ENCODE measurements at regions not wholly inside any gene's neighbourhood (a gene's known extent, or its start where the extent isn't known, plus 50 kb on each side); places are given as distances from the start of the nearest gene placed in this dataset.

DNA sequence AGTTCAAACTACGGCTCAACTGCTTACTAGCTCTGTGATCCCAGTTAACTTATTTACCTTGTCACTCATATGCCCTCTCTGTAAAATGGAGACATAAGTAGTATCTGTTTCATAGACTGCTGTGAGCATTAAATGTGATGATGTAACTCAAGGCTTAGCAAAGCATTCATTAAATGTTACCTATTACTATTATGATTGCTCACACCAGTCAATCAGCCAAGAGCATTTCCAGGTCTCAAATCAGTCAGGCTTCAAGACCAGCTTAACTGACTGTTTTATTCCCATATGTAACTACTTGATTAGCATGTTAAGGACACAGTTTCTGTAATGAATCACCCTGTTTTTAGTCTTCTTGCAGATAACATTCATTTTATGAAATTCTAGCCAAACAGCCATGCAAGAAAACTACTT is 413.3 kb downstream of the MLLT3 start:
- Histone ChIP-seq H3K18ac (ENCODE audit: low read depth, low read length) (no peak overlapping the region), H3K27ac (ENCODE audit: insufficient read depth, low read length) (no peak overlapping the region), H2BK120ac (ENCODE audit: low read depth, low read length) (no peak overlapping the region), H3K56ac (ENCODE audit: extremely low read depth, insufficient read depth, low read length) (no peak overlapping the region), H3K4me1 (ENCODE audit: control insufficient read depth, insufficient read depth, low read length) (no peaks in the 10 kb centered on the region), H2BK20ac (ENCODE audit: low read depth, low read length) (no peak overlapping the region), H2BK5ac (ENCODE audit: low read depth, low read length, poor library complexity, severe bottlenecking) (no peak overlapping the region), H3K9me1 (ENCODE audit: insufficient read depth, low read length) (no peaks in the 10 kb centered on the region), H3K23ac (ENCODE audit: low read depth, low read length) (no peak overlapping the region), H2AK5ac (ENCODE audit: low read depth, low read length) (no peak overlapping the region), H3K79me1 (ENCODE audit: low read depth in 1 of 2, low read length in 2 of 2) (no peaks in the 10 kb centered on the region), H3K9me3 (ENCODE audit: control insufficient read depth, insufficient read depth, low read length) (no peaks in the 10 kb centered on the region), H4K8ac (ENCODE audit: low read depth in 2 of 2, low read length in 2 of 2) (no peak overlapping the region), H3K4ac (ENCODE audit: low read depth, low read length) (no peak overlapping the region), H3K9ac (ENCODE audit: low read depth, low read length) (no peak overlapping the region), H2AK9ac (replicated peaks; ENCODE audit: low read depth, low read length, poor library complexity) (no peak overlapping the region), H3K27me3 (ENCODE audit: control insufficient read depth, insufficient read depth, low read length) (no peaks in the 10 kb centered on the region; the same call in 1 of the 2 replicates), H3K36me3 (ENCODE audit: control insufficient read depth, insufficient read depth, low read length) (no peaks in the 10 kb centered on the region), H3K14ac (replicated peaks; ENCODE audit: low read depth, low read length) (no peak overlapping the region), H4K5ac (ENCODE audit: low read depth, low read length) (no peak overlapping the region), H2AFZ (replicated peaks; ENCODE audit: low read length, poor library complexity) (no peak overlapping the region), H4K20me1 (ENCODE audit: insufficient read depth, low read length) (no peaks in the 10 kb centered on the region), H3K4me2 (ENCODE audit: low read depth, low read length) (no peak overlapping the region), H3K4me3 (ENCODE audit: insufficient read depth, low read depth, low read length) (no peak overlapping the region), H4K91ac (ENCODE audit: insufficient read depth, low read depth, low read length) (no peak overlapping the region), H2BK15ac (ENCODE audit: low read depth, low read length) (no peak overlapping the region)
- DNase-seq: no peak
- ATAC-seq (ENCODE audit: low read depth): no peak
- no CpG with 5 or more reads among the region's 1 CpG for WGBS, 2 experiments (ENCODE audit: extremely low coverage in 2 of 2, insufficient read length in 1 of 2)
- intact Hi-C loops (cut with micrococcal nuclease) (no loop called here), dilution Hi-C loops (cut with HindIII; ENCODE audit: low sequenced_read_pairs, unreplicated experiment) (no loop called here), in situ Hi-C loops (cut with MboI; ENCODE audit: low sequenced_read_pairs) (no loop called here)
- CTCF ChIA-PET: no interaction called here
- no peak for TF ChIP-seq NFE2L2 (IDR thresholded peaks at IDR 0.05; ENCODE audit: low read depth, low read length)
- POLR2A ChIA-PET (ENCODE audit: unreplicated experiment): no interaction called here
- no TSS peak for BruUV-seq (replicated peaks)
